ENCODE measurements at regions not wholly inside any gene's neighbourhood (a gene's known extent, or its start where the extent isn't known, plus 50 kb on each side); places are given as distances from the start of the nearest gene placed in this dataset.
"Not testable (repeated sequence)": the region's sequence is repeated elsewhere in the genome, so short reads cannot be mapped to it uniquely, and the experiment has no call there.

DNA sequence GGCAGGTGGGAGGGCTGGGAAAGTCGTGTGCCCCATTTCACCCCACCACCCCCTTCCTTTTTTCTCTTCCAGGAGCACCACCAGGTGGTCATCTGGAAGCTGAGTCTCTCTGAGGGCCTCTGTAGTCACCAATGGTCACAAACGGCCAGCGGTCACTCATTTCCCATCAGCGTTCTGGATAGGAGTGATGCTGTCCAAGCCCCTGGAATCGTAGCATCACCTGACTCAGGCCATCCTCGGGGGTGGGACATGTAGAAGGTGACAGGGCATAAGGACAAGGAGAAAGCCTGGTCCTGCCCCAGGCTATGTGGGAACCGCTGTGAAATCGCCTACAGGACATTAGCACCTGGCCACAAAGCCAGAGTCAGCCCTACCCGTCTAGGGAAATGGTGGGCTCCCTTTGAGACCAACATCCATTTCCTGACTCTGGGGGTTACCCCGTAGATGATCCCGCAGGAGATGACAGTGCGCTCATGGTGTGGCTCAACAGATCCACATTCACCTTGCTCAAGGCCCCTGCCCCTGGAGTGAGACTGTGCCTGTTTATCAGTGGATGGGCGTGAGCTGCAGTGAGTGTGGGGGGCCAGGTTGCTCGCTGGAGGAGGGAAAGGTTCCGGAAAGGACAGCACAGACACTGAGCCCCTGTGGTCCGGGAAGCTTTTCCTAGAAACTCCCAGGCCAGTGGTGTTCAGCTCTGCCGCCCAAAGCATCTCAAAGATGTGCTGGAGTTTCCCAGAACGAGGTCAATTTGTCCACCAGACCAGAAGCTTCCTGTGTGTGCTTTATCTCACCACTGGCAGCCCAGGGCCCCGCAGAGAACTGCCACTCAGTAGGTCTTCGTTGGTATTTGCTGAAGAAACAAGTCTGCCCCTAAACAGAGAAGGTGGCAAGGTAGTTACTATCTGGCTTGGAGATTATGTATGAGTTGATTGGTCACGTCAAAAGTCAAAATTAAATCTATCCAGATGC, 61.1 kb upstream of the UNC5A start:
- ATAC-seq, result no peak
- TF ChIP-seq ZFP3 (CRISPR knock-in tag; IDR thresholded peaks at IDR 0.05) (no peak), CSDC2 (CRISPR knock-in tag; IDR thresholded peaks at IDR 0.05) (no peak)

DNA sequence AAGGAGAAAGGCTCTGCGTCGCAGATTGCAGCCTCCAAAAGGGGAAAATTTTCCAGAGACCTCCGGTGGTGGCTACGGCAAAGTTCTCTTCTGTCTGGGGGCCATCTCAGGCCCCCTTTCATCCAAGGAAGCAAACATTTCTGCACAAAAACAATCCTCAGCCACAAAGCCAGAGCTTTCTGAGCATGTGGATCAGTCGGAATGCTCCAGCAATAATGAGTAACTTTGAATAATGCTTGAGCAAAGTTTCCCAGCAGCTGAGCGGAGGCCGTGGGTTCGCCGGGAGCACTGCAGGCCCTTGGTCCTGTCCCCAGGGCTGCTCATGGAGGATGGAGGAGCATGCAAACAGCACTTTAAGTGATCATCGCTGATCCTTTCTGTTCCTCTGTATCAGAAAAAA, 60.2 kb upstream of the UNC5A start:
- no peak for ATAC-seq
- no peak for TF ChIP-seq BACH2 (CRISPR knock-in tag; IDR thresholded peaks at IDR 0.05; ENCODE audit: borderline replicate concordance)
- no peak for TF ChIP-seq ZNF565 (CRISPR knock-in tag; conservative IDR thresholded peaks at IDR 0.05; ENCODE audit: low read depth)
- TF ChIP-seq CSDC2 (CRISPR knock-in tag; IDR thresholded peaks at IDR 0.05), result no peak
- TF ChIP-seq GLIS3 (CRISPR knock-in tag; IDR thresholded peaks at IDR 0.05), result no peak

DNA sequence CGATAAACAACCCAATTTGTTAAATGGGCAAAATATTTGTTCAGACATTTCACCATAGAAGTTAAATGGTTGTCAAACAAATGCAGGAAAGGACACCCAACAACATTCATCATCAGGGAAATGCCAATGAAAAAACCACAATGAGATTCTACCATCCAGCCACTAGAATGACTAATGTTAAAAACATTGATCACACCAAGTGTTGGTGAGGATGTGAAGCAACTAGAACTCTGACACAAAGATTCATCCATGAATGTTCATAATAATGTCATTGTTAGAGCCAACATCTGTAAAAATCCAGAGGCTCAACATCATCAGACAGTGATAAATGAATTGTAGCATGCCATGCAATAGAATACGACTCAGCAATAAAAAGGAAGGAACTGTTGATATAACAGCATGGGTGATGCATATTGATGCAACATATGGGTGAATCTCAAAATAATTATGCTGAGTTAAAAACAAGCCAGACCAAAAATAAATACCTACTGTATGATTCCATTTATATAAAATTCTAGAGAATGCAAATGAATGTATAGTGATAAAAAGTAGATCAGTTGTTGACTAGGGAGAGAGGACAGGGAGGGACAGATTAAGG, 55.9 kb upstream of the UNC5A start:
- TF ChIP-seq GLIS3 (CRISPR knock-in tag; IDR thresholded peaks at IDR 0.05), result no peak
- no peak for TF ChIP-seq ZFP30 (CRISPR knock-in tag; IDR thresholded peaks at IDR 0.05)
- ATAC-seq, result no peak

DNA sequence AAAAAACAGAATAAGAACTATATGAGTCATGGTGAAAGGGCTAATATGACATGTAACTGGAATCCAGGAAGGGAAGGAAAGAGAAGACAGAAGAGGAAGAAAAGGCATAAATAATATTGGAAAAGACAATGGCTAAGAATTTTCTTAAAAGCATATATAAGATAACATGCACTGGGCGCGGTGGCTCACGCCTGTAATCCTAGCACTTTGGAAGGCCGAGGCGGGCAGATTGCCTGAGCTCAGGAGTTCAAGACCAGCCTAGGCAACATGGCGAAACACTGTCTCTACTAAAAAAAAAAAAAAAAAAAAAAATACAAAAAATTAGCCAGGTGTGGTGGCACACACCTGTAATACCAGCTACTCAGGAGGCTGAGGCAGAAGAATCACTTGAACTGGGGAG, 54.8 kb upstream of the UNC5A start:
- ATAC-seq, result not testable (repeated sequence)

DNA sequence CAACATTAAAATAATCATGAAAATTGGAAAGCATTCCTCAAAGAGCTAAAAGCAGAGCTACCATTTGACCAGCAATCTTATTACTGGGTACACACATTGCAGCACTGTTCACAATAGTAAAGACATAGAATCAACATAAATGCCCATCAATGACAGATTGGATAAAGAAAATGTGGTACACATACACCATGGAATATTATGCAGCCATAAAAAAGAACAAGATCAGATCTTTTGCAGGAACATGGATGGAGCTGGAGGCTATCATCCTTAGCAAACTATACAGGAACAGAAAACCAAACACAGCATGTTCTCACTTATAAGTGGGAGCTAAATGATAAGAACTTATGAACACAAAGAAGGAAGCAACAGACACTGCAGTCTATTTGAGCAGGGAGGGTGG, 52.8 kb upstream of the UNC5A start:
- 0 out of 2 replicates have a peak, but pooled peaks have one; percentile 48 for TF ChIP-seq ZNF8 (CRISPR knock-in tag; IDR thresholded peaks at IDR 0.05)

More for the DNA sequence above, 52.8 kb upstream of the UNC5A start:
- ATAC-seq, result not testable (repeated sequence)
